Mesendoderm (in vitro differentiated cells): ENCODE measurements at regions not wholly inside any gene's neighbourhood (a gene's known extent, or its start where the extent isn't known, plus 50 kb on each side); places are given as distances from the start of the nearest gene placed in this dataset.

ENCODE experiments used
- DNase-seq: peaks from one replicate; pipeline ENCODE4 v3.0.0; 2013
- H2AK5ac ChIP-seq: 2 replicates; pipeline ENCODE4 v1.6.1; 2013; ENCODE audit warnings: low read length, inconsistent platforms
- H2BK120ac ChIP-seq: 2 replicates; pipeline ENCODE4 v1.6.1; 2013; ENCODE audit warnings: low read depth, mild to moderate bottlenecking, low read length, moderate library complexity, mixed read lengths
- H2BK15ac ChIP-seq: replicated peaks from 2 replicates; pipeline ENCODE4 v1.6.1; 2013; ENCODE audit warnings: low read depth, mild to moderate bottlenecking, moderate library complexity
- H2BK5ac ChIP-seq: 2 replicates; pipeline ENCODE4 v1.6.1; 2013; ENCODE audit warnings: low read length, inconsistent platforms
- H3K18ac ChIP-seq: 2 replicates; pipeline ENCODE4 v1.6.1; 2013; ENCODE audit warnings: mild to moderate bottlenecking, low read length, mixed read lengths
- H3K23ac ChIP-seq: one replicate; pipeline ENCODE4 v1.6.1; 2013; ENCODE audit warnings: low read length
- H3K27ac ChIP-seq: 2 replicates; pipeline ENCODE4 v1.5.1; 2013; ENCODE audit warnings: low read depth, mild to moderate bottlenecking, inconsistent platforms, low read length, moderate library complexity
- H3K27me3 ChIP-seq: 2 replicates; pipeline ENCODE4 v1.6.1; 2013; ENCODE audit warnings: low read length, control low read depth, mild to moderate bottlenecking, inconsistent platforms; ENCODE audit not compliant: insufficient read depth, poor library complexity
- H3K36me3 ChIP-seq: 2 replicates; pipeline ENCODE4 v1.6.1; 2013; ENCODE audit warnings: low read length, inconsistent platforms; ENCODE audit not compliant: control insufficient read depth, insufficient read depth
- H3K4ac ChIP-seq: one replicate; pipeline ENCODE4 v1.6.1; 2013; ENCODE audit warnings: low read depth, mild to moderate bottlenecking, low read length, moderate library complexity
- H3K4me1 ChIP-seq: 2 replicates; pipeline ENCODE4 v1.6.1; 2013; ENCODE audit warnings: low read depth, low read length, inconsistent platforms; ENCODE audit not compliant: control insufficient read depth
- H3K4me2 ChIP-seq: 2 replicates; pipeline ENCODE4 v1.6.1; 2013; ENCODE audit warnings: low read length
- H3K4me3 ChIP-seq: 2 replicates; pipeline ENCODE4 v1.5.1; 2013; ENCODE audit warnings: mild to moderate bottlenecking, low read length
- H3K56ac ChIP-seq: one replicate; pipeline ENCODE4 v1.6.1; 2013; ENCODE audit warnings: low read length
- H3K79me1 ChIP-seq: 2 replicates; pipeline ENCODE4 v1.6.1; 2013; ENCODE audit warnings: low read length, inconsistent platforms
- H3K79me2 ChIP-seq: 2 replicates; pipeline ENCODE4 v1.6.1; 2013; ENCODE audit warnings: mild to moderate bottlenecking, low read length; ENCODE audit not compliant: control insufficient read depth, insufficient read depth
- H3K9ac ChIP-seq: 2 replicates; pipeline ENCODE4 v1.6.1; 2013; ENCODE audit warnings: low read length, inconsistent platforms
- H4K5ac ChIP-seq: one replicate; pipeline ENCODE4 v1.6.1; 2013; ENCODE audit warnings: low read length
- H4K8ac ChIP-seq: one replicate; pipeline ENCODE4 v1.6.1; 2013; ENCODE audit warnings: low read depth, mild to moderate bottlenecking, control low read depth, low read length, moderate library complexity
- WGBS: extraction: QIAGEN DNeasy Blood & Tissue Kit; methylation state at CpG from one replicate; pipeline ENCODE4 v1.1.7; 2013; ENCODE audit warnings: low lambda C conversion rate, missing lambda C conversion rate; ENCODE audit not compliant: insufficient coverage; ENCODE audit errors: extremely low coverage; 5-methylcytosine and 5-hydroxymethylcytosine counted together

DNA sequence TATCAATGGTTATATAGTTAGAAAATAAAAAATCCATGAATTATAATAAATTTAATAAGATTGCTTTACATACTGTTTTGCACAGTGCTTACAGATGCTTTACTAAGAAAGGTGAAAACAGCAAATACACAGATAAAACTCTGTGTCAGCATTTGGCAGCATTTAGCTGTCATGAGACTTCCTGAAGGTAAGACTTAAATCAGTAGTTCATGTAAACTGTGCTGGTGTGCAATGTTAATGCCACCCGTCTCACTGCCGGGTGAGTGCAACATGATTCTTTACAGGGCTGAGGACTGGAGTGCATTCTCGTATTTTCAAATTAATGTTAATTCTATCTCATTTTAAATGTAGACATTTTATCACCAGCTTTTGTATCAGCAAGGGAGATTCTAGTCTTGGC, 326.2 kb upstream of the POT1 start:
- Histone ChIP-seq H3K4me3 (no peak overlapping the region), H3K56ac (peak overlapping the region; percentile 69), H4K8ac (no peak overlapping the region), H3K4ac (no peak overlapping the region), H2AK5ac (no peak overlapping the region), H3K36me3 (no peaks in the 10 kb centered on the region), H2BK120ac (peak overlapping the region; percentile 85), H3K27me3 (no peaks in the 10 kb centered on the region), H3K79me1 (no peaks in the 10 kb centered on the region), H4K5ac (peak overlapping the region; percentile 73), H3K4me2 (no peak overlapping the region), H2BK15ac (no peak overlapping the region), H3K4me1 (peaks cover 5% of the 10 kb centered on the region), H3K79me2 (no peaks in the 10 kb centered on the region), H3K9ac (peak overlapping the region; percentile 37), H3K23ac (no peak overlapping the region), H3K27ac (peak overlapping the region; percentile 60), H3K18ac (peak overlapping the region; percentile 95), H2BK5ac (peak overlapping the region; percentile 95)
- DNase-seq, result no peak
- WGBS, result no CpG with 5 or more reads among the region's 3 CpGs

DNA sequence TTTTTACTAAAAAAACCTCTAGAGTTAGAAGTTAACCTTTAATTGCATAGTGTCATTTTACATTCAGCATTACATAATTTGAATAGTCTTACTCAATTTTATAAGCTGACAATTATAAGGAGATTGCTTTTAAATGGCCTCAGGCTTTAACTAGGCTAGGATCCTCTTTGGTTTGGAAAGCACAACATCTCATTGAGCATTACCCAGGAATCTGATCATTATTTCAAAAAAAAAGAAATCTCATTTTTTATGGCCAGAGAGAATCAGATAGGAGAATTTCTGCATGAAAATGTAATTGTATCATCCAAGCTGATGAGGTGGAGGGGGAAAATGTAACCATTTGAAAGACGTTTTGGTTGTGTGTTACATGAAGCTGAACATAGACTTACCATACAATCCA, 324.9 kb upstream of the POT1 start:
- H3K9ac ChIP-seq, result no peak overlapping the region
- H3K23ac ChIP-seq, result no peak overlapping the region
- no peak for DNase-seq
- H3K79me1 ChIP-seq, result no peaks in the 10 kb centered on the region
- no peak overlapping the region for H3K18ac ChIP-seq
- H3K4me3 ChIP-seq, result no peak overlapping the region
- no peaks in the 10 kb centered on the region for H3K36me3 ChIP-seq
- no peak overlapping the region for H3K27ac ChIP-seq
- no peak overlapping the region for H2AK5ac ChIP-seq
- no peaks in the 10 kb centered on the region for H3K79me2 ChIP-seq
- H2BK15ac ChIP-seq, result no peak overlapping the region
- no CpG with 5 or more reads among the region's 1 CpG for WGBS
- no peak overlapping the region for H3K56ac ChIP-seq
- no peak overlapping the region for H4K8ac ChIP-seq
- no peak overlapping the region for H2BK5ac ChIP-seq
- H3K4me2 ChIP-seq, result no peak overlapping the region
- H3K4me1 ChIP-seq, result peaks cover 5% of the 10 kb centered on the region
- no peak overlapping the region for H3K4ac ChIP-seq
- H4K5ac ChIP-seq, result no peak overlapping the region
- H2BK120ac ChIP-seq, result no peak overlapping the region
- H3K27me3 ChIP-seq, result no peaks in the 10 kb centered on the region

DNA sequence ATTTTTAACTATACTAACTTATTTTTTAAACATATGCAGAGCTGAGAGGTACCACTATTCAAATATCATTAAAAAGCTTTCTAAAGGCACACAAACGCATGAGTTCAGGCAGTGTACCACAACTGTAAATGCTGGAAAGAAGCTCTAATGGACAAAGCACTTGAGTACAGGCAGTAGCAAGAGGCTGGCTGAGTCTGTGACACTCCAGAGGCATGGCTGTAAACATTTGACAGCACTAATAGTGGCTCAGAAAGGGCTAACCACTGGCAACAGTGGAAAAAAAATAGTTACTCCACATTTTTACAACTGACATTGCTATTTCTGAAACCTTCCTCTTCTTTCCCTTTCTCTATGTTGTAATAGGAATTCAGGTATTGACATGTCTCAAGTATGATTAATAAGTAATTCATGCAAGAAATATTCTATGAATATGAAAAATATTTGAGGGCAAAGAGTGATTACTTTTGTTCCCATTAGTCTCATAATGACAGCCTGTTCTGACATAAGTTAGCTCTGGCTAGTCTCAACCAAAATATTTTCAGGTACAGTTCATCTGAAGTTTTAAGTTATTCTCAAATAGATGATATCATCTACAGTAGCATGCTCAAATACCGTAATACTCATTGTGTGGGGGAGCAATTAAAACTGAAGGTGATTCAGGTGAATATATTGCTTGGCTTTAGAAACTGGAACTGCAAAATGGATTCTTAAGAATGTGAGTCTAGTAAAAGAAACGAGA, 324.0 kb upstream of the POT1 start:
- Histone ChIP-seq H3K56ac (no peak overlapping the region), H2BK5ac (no peak overlapping the region), H3K4me2 (no peak overlapping the region), H4K8ac (no peak overlapping the region), H3K36me3 (no peaks in the 10 kb centered on the region), H2AK5ac (no peak overlapping the region), H3K27me3 (no peaks in the 10 kb centered on the region), H3K4ac (no peak overlapping the region), H3K27ac (no peak overlapping the region), H3K4me1 (peaks cover 5% of the 10 kb centered on the region), H3K9ac (no peak overlapping the region), H3K18ac (peak overlapping the region; percentile 84), H3K4me3 (no peak overlapping the region), H3K79me2 (no peaks in the 10 kb centered on the region), H3K23ac (no peak overlapping the region), H3K79me1 (no peaks in the 10 kb centered on the region), H2BK15ac (peak overlapping the region; percentile 23), H4K5ac (no peak overlapping the region), H2BK120ac (no peak overlapping the region)
- no peak for DNase-seq
- WGBS, result no CpG with 5 or more reads among the region's 3 CpGs

DNA sequence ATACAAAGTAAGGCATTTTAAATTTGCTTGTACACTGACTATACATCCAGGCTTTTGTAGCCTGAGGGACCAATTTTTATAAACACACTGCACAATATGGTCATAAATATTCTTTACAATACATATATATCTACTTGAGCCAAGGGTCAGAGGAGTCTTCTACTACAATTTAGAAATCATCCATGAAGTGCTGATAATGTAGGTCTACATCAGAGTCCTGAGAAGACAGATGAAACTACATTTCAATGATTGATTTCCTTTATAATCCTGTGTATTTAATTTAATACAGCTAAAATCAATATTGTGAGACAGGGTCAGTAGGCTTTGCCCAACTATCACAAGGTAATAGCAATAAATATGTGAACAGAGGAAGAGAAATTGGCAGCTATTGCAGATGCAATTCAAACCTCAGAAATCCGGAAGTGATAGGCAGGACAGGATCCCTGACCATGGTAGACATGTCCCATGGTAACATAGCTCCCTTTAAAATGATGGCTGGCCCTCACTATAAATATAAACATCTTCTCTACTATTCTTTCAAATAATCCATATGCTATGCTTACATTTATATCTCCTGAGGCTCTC, 318.0 kb upstream of the POT1 start:
- H3K79me1 ChIP-seq, result no peaks in the 10 kb centered on the region
- no peaks in the 10 kb centered on the region for H3K79me2 ChIP-seq
- no peak for DNase-seq
- no peak overlapping the region for H2BK5ac ChIP-seq
- H3K4me1 ChIP-seq, result no peaks in the 10 kb centered on the region
- no peak overlapping the region for H4K5ac ChIP-seq
- no peak overlapping the region for H3K56ac ChIP-seq
- no peak overlapping the region for H4K8ac ChIP-seq
- no peak overlapping the region for H3K18ac ChIP-seq
- no peak overlapping the region for H2BK15ac ChIP-seq
- no peaks in the 10 kb centered on the region for H3K27me3 ChIP-seq
- no peak overlapping the region for H3K23ac ChIP-seq
- H3K4ac ChIP-seq, result no peak overlapping the region
- no peaks in the 10 kb centered on the region for H3K36me3 ChIP-seq
- H3K27ac ChIP-seq, result no peak overlapping the region
- no CpG with 5 or more reads among the region's 1 CpG for WGBS
- H2BK120ac ChIP-seq, result no peak overlapping the region
- H3K4me3 ChIP-seq, result no peak overlapping the region
- no peak overlapping the region for H3K9ac ChIP-seq
- no peak overlapping the region for H3K4me2 ChIP-seq
- H2AK5ac ChIP-seq, result no peak overlapping the region

DNA sequence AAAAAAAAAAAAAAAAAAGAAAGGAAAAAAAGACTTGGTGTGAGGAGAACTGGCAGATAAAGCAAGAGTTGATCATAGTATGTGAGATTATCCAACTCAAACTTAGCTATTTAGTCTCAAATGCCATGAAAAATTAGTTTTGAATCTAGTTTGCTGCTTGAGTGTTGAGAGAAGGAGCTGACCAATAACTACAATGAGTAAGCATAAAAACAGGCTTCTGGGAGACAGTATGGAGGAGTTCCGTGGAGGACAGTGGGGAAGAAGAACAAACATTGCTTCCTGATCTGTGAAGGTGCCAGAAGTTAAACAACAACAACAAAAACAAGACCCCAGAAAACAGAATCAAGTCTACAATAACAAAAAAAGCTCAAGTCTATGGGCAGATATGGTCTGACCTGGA, 317.1 kb upstream of the POT1 start:
- WGBS, result no CpG with 5 or more reads among the region's 1 CpG
- H3K79me1 ChIP-seq, result no peaks in the 10 kb centered on the region
- no peak overlapping the region for H2BK5ac ChIP-seq
- H3K23ac ChIP-seq, result no peak overlapping the region
- H4K8ac ChIP-seq, result no peak overlapping the region
- H2BK15ac ChIP-seq, result no peak overlapping the region
- no peaks in the 10 kb centered on the region for H3K36me3 ChIP-seq
- H3K79me2 ChIP-seq, result no peaks in the 10 kb centered on the region
- no peak overlapping the region for H3K4me3 ChIP-seq
- no peaks in the 10 kb centered on the region for H3K4me1 ChIP-seq
- H2AK5ac ChIP-seq, result no peak overlapping the region
- no peak overlapping the region for H3K56ac ChIP-seq
- no peak for DNase-seq
- H3K4me2 ChIP-seq, result no peak overlapping the region
- H3K4ac ChIP-seq, result no peak overlapping the region
- no peak overlapping the region for H2BK120ac ChIP-seq
- no peak overlapping the region for H4K5ac ChIP-seq
- no peak overlapping the region for H3K9ac ChIP-seq
- no peak overlapping the region for H3K27ac ChIP-seq
- H3K27me3 ChIP-seq, result no peaks in the 10 kb centered on the region
- H3K18ac ChIP-seq, result no peak overlapping the region

DNA sequence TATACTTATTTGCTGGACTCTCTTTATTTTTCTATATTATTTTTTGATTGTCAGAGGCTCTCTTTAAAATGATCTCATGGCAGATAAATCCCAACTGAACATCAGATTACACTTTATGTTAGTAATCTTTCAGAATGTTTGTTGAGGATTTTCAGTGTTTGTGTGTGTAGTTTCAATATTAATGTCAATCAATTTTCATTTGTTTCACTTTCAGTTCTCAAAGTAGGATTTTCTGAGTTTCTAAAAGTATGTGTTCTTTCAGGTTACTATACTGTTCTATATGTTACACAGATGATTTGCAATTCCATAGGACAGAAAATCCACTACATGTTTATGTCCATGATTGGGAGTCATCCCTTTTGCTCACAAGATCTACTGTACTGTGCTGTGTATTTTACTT, 311.9 kb upstream of the POT1 start:
- H2BK15ac ChIP-seq, result no peak overlapping the region

More for the DNA sequence above, 311.9 kb upstream of the POT1 start:
- Histone ChIP-seq H3K27ac (no peak overlapping the region), H4K8ac (no peak overlapping the region), H2BK5ac (no peak overlapping the region), H3K56ac (no peak overlapping the region), H3K23ac (no peak overlapping the region), H3K27me3 (no peaks in the 10 kb centered on the region), H3K4me2 (no peak overlapping the region), H3K36me3 (no peaks in the 10 kb centered on the region), H3K9ac (no peak overlapping the region), H2BK120ac (no peak overlapping the region), H3K4ac (no peak overlapping the region), H3K4me3 (no peak overlapping the region), H2AK5ac (no peak overlapping the region), H4K5ac (no peak overlapping the region), H3K79me2 (no peaks in the 10 kb centered on the region), H3K18ac (no peak overlapping the region), H3K79me1 (no peaks in the 10 kb centered on the region), H3K4me1 (no peaks in the 10 kb centered on the region)
- DNase-seq, result no peak
